DOHH2 (cell line): ENCODE measurements at regions not wholly inside any gene's neighbourhood (a gene's known extent, or its start where the extent isn't known, plus 50 kb on each side); places are given as distances from the start of the nearest gene placed in this dataset.

Source experiments
- CTCF ChIP-seq: fragments of 200-600 bp; sonication (generic); IDR thresholded peaks from one replicate; pipeline ENCODE4 v1.5.1; 2014; ENCODE audit warnings: antibody characterized with exemption, mild to moderate bottlenecking, low read depth, low read length; ENCODE audit not compliant: poor library complexity, severe bottlenecking
- EZH2phosphoT487 ChIP-seq: fragments of 200-600 bp; sonication (generic); IDR thresholded peaks from 2 replicates; pipeline ENCODE4 v1.6.1; 2017; ENCODE audit warnings: borderline replicate concordance, mild to moderate bottlenecking, antibody characterized with exemption, low read length, moderate library complexity, mixed read lengths

GRCh38 chr10:123320091-123320490 is 165.9 kb downstream of the BUB3 start:
- no peak for TF ChIP-seq CTCF
- no peak for TF ChIP-seq EZH2phosphoT487
